ENCODE measurements at regions not wholly inside any gene's neighbourhood (a gene's known extent, or its start where the extent isn't known, plus 50 kb on each side); places are given as distances from the start of the nearest gene placed in this dataset.

GRCh38 chr13:94968757-94969086 lies 256.4 kb upstream of the SOX21 start:
- DNase-seq = no peak

GRCh38 chr13:94968040-94968756 lies 255.9 kb upstream of the SOX21 start:
- no peak for DNase-seq

GRCh38 chr13:94967183-94968039 lies 255.1 kb upstream of the SOX21 start:
- no peak for DNase-seq

GRCh38 chr13:94966422-94966955 lies 254.1 kb upstream of the SOX21 start:
- DNase-seq = no peak

- DNase-seq = no peak
These were observed 247.3 kb upstream of the SOX21 start for GRCh38 chr13:94959626-94960025.

GRCh38 chr13:94956417-94957110 lies 244.2 kb upstream of the SOX21 start:
- DNase-seq = no peak

GRCh38 chr13:94952787-94953186 lies 240.4 kb upstream of the SOX21 start:
- no peak for DNase-seq

- no peak for DNase-seq
These were observed 238.0 kb upstream of the SOX21 start for GRCh38 chr13:94950303-94950702.

- no peak for DNase-seq
These were observed 235.6 kb upstream of the SOX21 start for GRCh38 chr13:94947965-94948371.

GRCh38 chr13:94947392-94947791 lies 235.0 kb upstream of the SOX21 start:
- no peak for DNase-seq

- DNase-seq = no peak
These were observed 233.7 kb upstream of the SOX21 start for GRCh38 chr13:94946039-94946438.

GRCh38 chr13:94938124-94938523 lies 225.8 kb upstream of the SOX21 start:
- no peak for DNase-seq

GRCh38 chr13:94936633-94937032 lies 224.3 kb upstream of the SOX21 start:
- DNase-seq = no peak

- DNase-seq = no peak
These were observed 221.6 kb upstream of the SOX21 start for GRCh38 chr13:94933936-94934335.

- DNase-seq = no peak
These were observed 220.9 kb upstream of the SOX21 start for GRCh38 chr13:94933230-94933751.

- DNase-seq = no peak
These were observed 215.9 kb upstream of the SOX21 start for GRCh38 chr13:94928127-94928775.

- no peak for DNase-seq
These were observed 212.9 kb upstream of the SOX21 start for GRCh38 chr13:94925263-94925662.

- DNase-seq = no peak
These were observed 208.8 kb upstream of the SOX21 start for GRCh38 chr13:94921181-94921580.

GRCh38 chr13:94920578-94920977 lies 208.2 kb upstream of the SOX21 start:
- no peak for DNase-seq

- DNase-seq = no peak
These were observed 205.5 kb upstream of the SOX21 start for GRCh38 chr13:94917824-94918223.

GRCh38 chr13:94914895-94915294 lies 202.6 kb upstream of the SOX21 start:
- DNase-seq = no peak

- no peak for DNase-seq
These were observed 194.3 kb upstream of the SOX21 start for GRCh38 chr13:94906605-94907004.

All from GOT3 (cell line).